ENCODE measurements at regions not wholly inside any gene's neighbourhood (a gene's known extent, or its start where the extent isn't known, plus 50 kb on each side); places are given as distances from the start of the nearest gene placed in this dataset.

GRCh38 chr3:89740080-89740880 is 632.9 kb downstream of the EPHA3 start (continued):
- TF ChIP-seq E2F8 (IDR thresholded peaks at IDR 0.05; ENCODE audit: low read depth, partially characterized antibody) (no peak), FOXK1 (CRISPR knock-in tag; IDR thresholded peaks at IDR 0.05; ENCODE audit: borderline replicate concordance) (no peak), HOXB6 (CRISPR knock-in tag; IDR thresholded peaks at IDR 0.05; ENCODE audit: borderline replicate concordance) (no peak), HNRNPL (IDR thresholded peaks at IDR 0.05; ENCODE audit: low read depth, low read length) (no peak), E2F1 (CRISPR knock-in tag; IDR thresholded peaks at IDR 0.05) (no peak), SAFB2 (IDR thresholded peaks at IDR 0.05; ENCODE audit: borderline replicate concordance, low read depth, low read length, severe bottlenecking) (no peak)

GRCh38 chr3:89740881-89741177 is 633.4 kb downstream of the EPHA3 start:
- H3K27me3 ChIP-seq (ENCODE audit: control insufficient read depth in 2 of 2, insufficient read depth in 2 of 2, low read length in 2 of 2), result no peaks in the 10 kb centered on the region
- FAIRE-seq (no peak), ATAC-seq (no peak), DNase-seq (ENCODE audit: extremely low read depth in 1 of 4, low spot score in 3 of 4) (no peak)
- H3K27ac ChIP-seq (ENCODE audit: extremely low read depth, low read depth, low read length), result no peak overlapping the region
- no peaks in the 10 kb centered on the region for H3K36me3 ChIP-seq (ENCODE audit: control insufficient read depth, insufficient read depth, low read length)
- no peaks in the 10 kb centered on the region for H4K20me1 ChIP-seq (replicated peaks; ENCODE audit: control insufficient read depth, insufficient read depth, low read length)
- CTCF ChIA-PET (ENCODE audit: low intra/inter-chr PET ratio), result no interaction called here
- H3K4me2 ChIP-seq (ENCODE audit: insufficient read depth, low read length), result no peak overlapping the region
- H3K4me3 ChIP-seq, result no peak overlapping the region
- BruUV-seq (replicated peaks), result no TSS peak
- H2AFZ ChIP-seq (ENCODE audit: low read depth, low read length), result no peak overlapping the region
- H3K9me1 ChIP-seq (ENCODE audit: control insufficient read depth, insufficient read depth, low read length), result no peaks in the 10 kb centered on the region
- intact Hi-C loops (cut with micrococcal nuclease) (no loop called here), in situ Hi-C loops (cut with MboI) (no loop called here)
- H3K9me3 ChIP-seq (replicated peaks; ENCODE audit: control insufficient read depth, insufficient read depth, low read depth, low read length), result no peaks in the 10 kb centered on the region
- H3K79me2 ChIP-seq (ENCODE audit: control insufficient read depth, insufficient read depth, low read length), result no peaks in the 10 kb centered on the region
- no peaks in the 10 kb centered on the region for H3K4me1 ChIP-seq (replicated peaks in 1 of 2; ENCODE audit: control insufficient read depth in 2 of 2, insufficient read depth in 2 of 2, low read length in 2 of 2)
- POLR2A ChIA-PET, result no interaction called here
- H3K9ac ChIP-seq (ENCODE audit: insufficient read depth in 1 of 2, low read depth in 2 of 2, low read length in 2 of 2), result no peak overlapping the region
- TF ChIP-seq MAFF (IDR thresholded peaks at IDR 0.05; ENCODE audit: low read length) (no peak), RERE (CRISPR knock-in tag; IDR thresholded peaks at IDR 0.05; ENCODE audit: borderline replicate concordance) (no peak), GTF2F1 (IDR thresholded peaks at IDR 0.05; ENCODE audit: low read depth, low read length) (no peak), SMAD4 (CRISPR knock-in tag; conservative IDR thresholded peaks at IDR 0.05) (no peak)
